HepG2 (cell line): ENCODE measurements at regions not wholly inside any gene's neighbourhood (a gene's known extent, or its start where the extent isn't known, plus 50 kb on each side); places are given as distances from the start of the nearest gene placed in this dataset.

Experiments used
- ATAC-seq: fragments of 200-7000 bp; cut with Tn5 transposase; 3 replicates; pipeline ENCODE4 v1.9.1; 2020; ENCODE audit warnings: mild to moderate bottlenecking, moderate library complexity
- BruUV-seq: library from RNA; stranded (reverse); fragments of 400-500 nt; replicated peaks from 2 replicates; lab custom pipeline; 2021; lab: Mats Ljungman, UMichigan
- CTCF ChIA-PET: fragments of 300-600 bp; formaldehyde crosslinking; extraction: SDS; loops from one replicate; lab custom pipeline; 2021; ENCODE audit warnings: low total read pairs, inconsistent platforms, low intra/inter-chr PET ratio; lab: Yijun Ruan, JAX
- POLR2A ChIA-PET: fragments of 350-600 bp; sonication (Branson Sonifier 250); formaldehyde crosslinking; loops from one replicate; lab custom pipeline; 2020; ENCODE audit warnings: antibody characterized with exemption, inconsistent platforms; lab: Yijun Ruan, JAX
- DNase-seq: peaks from one replicate; pipeline ENCODE4 v3.0.0-alpha.2; 2015; ENCODE audit warnings: low spot score
- FAIRE-seq: peaks from 3 replicates; lab custom pipeline; 2011; peaks lifted over from hg19 to GRCh38; lab: Jason Lieb, UNC
- H2AFZ ChIP-seq: one replicate; pipeline ENCODE4 v1.6.1; 2011; ENCODE audit warnings: low read length, inconsistent platforms
- H3K27ac ChIP-seq: fragments of 300-600 bp; 3 replicates; pipeline ENCODE4 v1.8.0; 2011; ENCODE audit warnings: mixed run types, mild to moderate bottlenecking, mixed read lengths, low read length, inconsistent platforms; ENCODE audit not compliant: insufficient read depth; ENCODE audit errors: extremely low read length
- H3K27me3 ChIP-seq, 2 experiments: fragments of 200-600 bp in 1 of 2; 2 replicates in 1 of 2; 3 replicates in 1 of 2; pipeline versions ENCODE4 v1.6.0 to v1.8.0; 2011; ENCODE audit warnings: low read length in 2 of 2, mild to moderate bottlenecking in 2 of 2, moderate library complexity in 2 of 2, inconsistent platforms in 1 of 2; ENCODE audit not compliant: insufficient read depth in 2 of 2, control insufficient read depth in 1 of 2
- H3K36me3 ChIP-seq, 2 experiments: fragments of 200-600 bp in 1 of 2; replicated peaks in 1 of 2; 2 replicates in 1 of 2; 3 replicates in 1 of 2; pipeline versions ENCODE4 v1.5.1 to v1.8.0; 2011; ENCODE audit warnings: low read length in 2 of 2, inconsistent platforms in 1 of 2; ENCODE audit not compliant: insufficient read depth in 2 of 2, control insufficient read depth in 1 of 2
- H3K4me1 ChIP-seq: 2 replicates; pipeline ENCODE4 v1.5.1; 2012; ENCODE audit warnings: low read length, inconsistent platforms; ENCODE audit not compliant: insufficient read depth
- H3K4me2 ChIP-seq: 2 replicates; pipeline ENCODE4 v1.6.0; 2011; ENCODE audit warnings: low read depth, low read length, inconsistent platforms
- H3K4me3 ChIP-seq, 3 experiments: fragments of 200-600 bp in 1 of 3; sonication (generic), shearing (Covaris generic) in 1 of 3; replicated peaks in 1 of 3; 2 replicates each; pipeline ENCODE4 v1.5.1; 2011 to 2016; ENCODE audit warnings: low read length in 3 of 3, inconsistent platforms in 2 of 3, low read depth in 2 of 3, mild to moderate bottlenecking in 2 of 3, control low read depth in 1 of 3, mixed read lengths in 1 of 3; ENCODE audit not compliant: insufficient read depth in 1 of 3
- H3K79me2 ChIP-seq: one replicate; pipeline ENCODE4 v1.6.1; 2011; ENCODE audit warnings: low read length, inconsistent platforms; ENCODE audit not compliant: insufficient read depth
- H3K9ac ChIP-seq: 2 replicates; pipeline ENCODE4 v1.6.0; 2011; ENCODE audit warnings: mild to moderate bottlenecking, low read depth, low read length, inconsistent platforms; ENCODE audit not compliant: insufficient read depth
- H3K9me3 ChIP-seq: 2 replicates; pipeline ENCODE4 v1.5.1; 2012; ENCODE audit warnings: mild to moderate bottlenecking, low read length
- H4K20me1 ChIP-seq: 2 replicates; pipeline ENCODE4 v1.6.0; 2011; ENCODE audit warnings: inconsistent platforms, mild to moderate bottlenecking, low read length, moderate library complexity; ENCODE audit not compliant: insufficient read depth
- JUND ChIP-seq: sonication (generic); formaldehyde crosslinking; IDR thresholded peaks from 2 replicates; pipeline ENCODE4 v1.8.0; 2022; ENCODE audit warnings: mild to moderate bottlenecking, missing genetic modification reagents
- SMARCE1 ChIP-seq: fragments of 450-650 bp; IDR thresholded peaks from 2 replicates; pipeline ENCODE4 v1.6.1; 2017; ENCODE audit warnings: borderline replicate concordance
- ZNF207 ChIP-seq: fragments of 450-650 bp; IDR thresholded peaks from 2 replicates; pipeline ENCODE4 v1.6.1; 2016; ENCODE audit warnings: antibody characterized with exemption, borderline replicate concordance
- ZNF382 ChIP-seq: sonication (generic); formaldehyde crosslinking; IDR thresholded peaks from 2 replicates; pipeline ENCODE4 v1.5.0; 2020; ENCODE audit warnings: missing genetic modification reagents, mild to moderate bottlenecking, borderline replicate concordance
- ZNF891 ChIP-seq: sonication (generic); formaldehyde crosslinking; IDR thresholded peaks from 2 replicates; pipeline ENCODE4 v1.5.0; 2020; ENCODE audit warnings: mild to moderate bottlenecking, missing genetic modification reagents
- WGBS: methylation state at CpG from one replicate; pipeline ENCODE4 v1.1.6; 2017; ENCODE audit warnings: low lambda C conversion rate; 5-methylcytosine and 5-hydroxymethylcytosine counted together
- in situ Hi-C: cut with HindIII; loops from 2 replicates; pipeline ENCODE4 v1.10.0; 2017; ENCODE audit warnings: low pct_unique_long_range_greater_than_20kb; ENCODE audit not compliant: extremely low pct_ligation_motif_present
- intact Hi-C: fragments of 100-400 bp; cut with micrococcal nuclease; formaldehyde crosslinking; loops from one replicate; pipeline ENCODE4 v1.10.0; 2022; ENCODE audit not compliant: unreplicated experiment
- TF ChIP-seq, protein P1 (sequence below): sonication (generic); formaldehyde crosslinking; IDR thresholded peaks from 2 replicates; pipeline ENCODE4 v1.4.0; 2020; ENCODE audit warnings: mild to moderate bottlenecking, missing genetic modification reagents
- TF ChIP-seq, protein P2 (sequence below): sonication (generic); formaldehyde crosslinking; IDR thresholded peaks from 2 replicates; pipeline ENCODE4 v1.4.0; 2020; ENCODE audit warnings: missing genetic modification reagents
- TF ChIP-seq, protein P3 (sequence below): sonication (generic); formaldehyde crosslinking; IDR thresholded peaks from 2 replicates; pipeline ENCODE4 v1.5.0; 2020; ENCODE audit warnings: mild to moderate bottlenecking, missing genetic modification reagents, borderline replicate concordance

DNA sequence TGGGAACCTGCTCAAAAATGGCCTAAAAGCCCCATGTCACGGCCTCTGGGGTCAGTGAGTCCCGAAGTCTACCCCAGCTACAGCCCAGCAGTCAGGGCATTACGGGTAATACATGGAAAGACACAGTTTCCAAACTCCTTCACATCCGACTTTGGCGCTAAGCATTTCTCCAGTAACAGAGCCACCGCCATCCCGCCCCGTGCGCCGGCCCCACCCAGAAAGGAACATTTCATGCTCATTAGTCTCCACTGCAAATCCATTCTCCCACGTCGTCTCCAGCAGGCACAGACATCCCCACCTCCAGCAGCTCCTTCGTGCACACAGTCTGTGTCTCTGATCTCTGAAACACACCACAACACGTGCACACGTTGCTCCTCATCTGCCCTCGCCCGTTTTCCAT, 509.2 kb upstream of the ID2 start (continued):
- TF ChIP-seq, protein P1, sequence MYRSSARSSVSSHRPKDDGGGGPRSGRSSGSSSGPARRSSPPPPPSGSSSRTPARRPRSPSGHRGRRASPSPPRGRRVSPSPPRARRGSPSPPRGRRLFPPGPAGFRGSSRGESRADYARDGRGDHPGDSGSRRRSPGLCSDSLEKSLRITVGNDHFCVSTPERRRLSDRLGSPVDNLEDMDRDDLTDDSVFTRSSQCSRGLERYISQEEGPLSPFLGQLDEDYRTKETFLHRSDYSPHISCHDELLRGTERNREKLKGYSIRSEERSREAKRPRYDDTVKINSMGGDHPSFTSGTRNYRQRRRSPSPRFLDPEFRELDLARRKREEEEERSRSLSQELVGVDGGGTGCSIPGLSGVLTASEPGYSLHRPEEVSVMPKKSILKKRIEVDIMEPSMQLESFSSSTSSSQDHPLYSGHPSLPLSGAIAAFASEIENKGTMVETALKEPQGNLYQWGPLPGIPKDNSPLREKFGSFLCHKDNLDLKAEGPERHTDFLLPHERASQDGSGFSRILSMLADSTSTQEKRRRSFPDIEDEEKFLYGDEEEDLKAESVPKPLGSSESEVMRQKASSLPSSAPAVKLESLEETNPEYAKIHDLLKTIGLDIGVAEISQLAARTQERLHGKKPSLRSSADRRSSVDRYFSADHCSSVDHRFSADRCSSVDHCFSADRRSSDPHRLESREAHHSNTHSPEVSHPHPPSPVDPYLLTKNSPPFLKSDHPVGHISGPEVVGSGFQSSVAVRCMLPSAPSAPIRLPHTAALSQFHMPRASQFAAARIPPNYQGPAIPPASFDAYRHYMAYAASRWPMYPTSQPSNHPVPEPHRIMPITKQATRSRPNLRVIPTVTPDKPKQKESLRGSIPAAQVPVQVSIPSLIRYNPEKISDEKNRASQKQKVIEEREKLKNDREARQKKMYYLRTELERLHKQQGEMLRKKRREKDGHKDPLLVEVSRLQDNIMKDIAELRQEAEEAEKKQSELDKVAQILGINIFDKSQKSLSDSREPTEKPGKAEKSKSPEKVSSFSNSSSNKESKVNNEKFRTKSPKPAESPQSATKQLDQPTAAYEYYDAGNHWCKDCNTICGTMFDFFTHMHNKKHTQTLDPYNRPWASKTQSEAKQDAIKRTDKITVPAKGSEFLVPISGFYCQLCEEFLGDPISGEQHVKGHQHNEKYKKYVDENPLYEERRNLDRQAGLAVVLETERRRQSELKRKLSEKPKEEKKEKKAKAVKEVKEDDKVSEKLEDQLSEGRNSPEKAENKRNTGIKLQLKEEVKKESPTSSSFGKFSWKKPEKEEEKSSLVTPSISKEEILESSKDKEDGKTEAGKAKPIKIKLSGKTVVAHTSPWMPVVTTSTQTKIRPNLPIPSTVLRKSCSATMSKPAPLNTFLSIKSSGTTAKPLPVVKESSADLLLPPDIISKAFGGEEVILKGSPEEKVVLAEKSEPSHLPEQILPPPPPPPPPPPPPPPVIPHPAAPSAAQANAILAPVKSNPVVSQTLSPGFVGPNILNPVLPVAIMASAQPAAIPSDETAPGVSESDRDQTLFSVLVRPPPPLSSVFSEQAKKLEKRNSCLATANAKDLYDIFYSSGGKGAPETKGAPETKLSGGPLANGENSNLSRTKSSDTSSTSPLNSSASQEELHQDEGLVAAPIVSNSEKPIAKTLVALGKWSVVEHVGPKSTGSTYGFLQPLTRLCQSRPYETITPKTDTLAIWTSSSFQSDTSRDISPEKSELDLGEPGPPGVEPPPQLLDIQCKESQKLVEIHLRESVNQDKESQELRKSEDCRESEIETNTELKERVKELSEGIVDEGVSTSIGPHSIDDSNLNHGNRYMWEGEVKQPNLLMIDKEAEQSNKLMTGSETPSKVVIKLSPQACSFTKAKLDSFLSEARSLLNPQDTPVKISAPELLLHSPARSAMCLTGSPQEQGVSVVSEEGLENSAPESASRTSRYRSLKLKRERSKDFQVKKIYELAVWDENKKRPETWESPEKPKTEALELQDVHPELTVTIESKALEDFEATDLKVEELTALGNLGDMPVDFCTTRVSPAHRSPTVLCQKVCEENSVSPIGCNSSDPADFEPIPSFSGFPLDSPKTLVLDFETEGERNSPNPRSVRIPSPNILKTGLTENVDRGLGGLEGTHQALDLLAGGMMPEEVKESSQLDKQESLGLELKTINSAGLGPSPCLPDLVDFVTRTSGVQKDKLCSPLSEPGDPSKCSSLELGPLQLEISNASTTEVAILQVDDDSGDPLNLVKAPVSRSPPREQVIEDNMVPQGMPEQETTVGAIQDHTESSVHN: no peak

DNA sequence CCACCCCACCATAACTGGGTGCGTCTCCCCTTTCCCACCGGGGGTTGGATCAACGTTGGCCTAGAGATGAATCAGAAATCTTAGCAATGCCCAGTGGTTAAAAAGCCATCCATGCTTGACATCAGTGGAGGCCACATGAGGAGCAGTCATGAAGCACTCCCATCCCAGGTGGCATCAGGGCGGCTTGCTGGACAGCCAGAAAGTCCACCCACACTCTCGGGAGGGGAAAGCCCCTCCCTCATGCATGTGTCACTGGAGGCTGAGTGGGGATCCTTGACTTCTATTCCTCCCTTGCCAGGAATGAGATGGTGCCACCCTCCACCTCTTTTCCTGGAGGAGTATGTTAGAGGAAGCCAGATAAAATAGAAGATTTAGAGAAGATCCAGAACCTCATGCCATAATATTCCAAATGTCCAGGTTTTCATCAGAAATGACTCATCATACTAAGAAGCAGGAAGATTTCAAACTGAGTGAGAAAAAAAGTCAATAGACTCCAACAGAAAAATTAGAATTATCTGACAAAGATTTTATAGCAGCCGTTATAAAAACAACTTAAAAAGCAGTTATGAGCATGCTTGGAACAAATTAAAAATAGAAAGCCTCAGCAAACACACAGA, 507.1 kb upstream of the ID2 start:
- H3K27me3 ChIP-seq: peaks cover 0 to 5% of the 10 kb centered on the region in 2 experiments; a peak in 1 of 5 replicates
- no peaks in the 10 kb centered on the region for H3K36me3 ChIP-seq
- no peak overlapping the region for H2AFZ ChIP-seq
- peaks cover 22% of the 10 kb centered on the region for H3K4me1 ChIP-seq
- H3K4me3 ChIP-seq: no peak overlapping the region
- H3K27ac ChIP-seq: no peak overlapping the region
- no peak for DNase-seq
- intact Hi-C loops (no loop called here), in situ Hi-C loops (no loop called here)
- ChIA-PET POLR2A (no interaction called here), CTCF (no interaction called here)
- H3K9me3 ChIP-seq: no peaks in the 10 kb centered on the region
- no peak overlapping the region for H3K4me2 ChIP-seq
- WGBS: 49% methylated on average over 5 of the region's 6 CpGs
- ATAC-seq: no peak
- no peaks in the 10 kb centered on the region for H3K79me2 ChIP-seq
- H3K9ac ChIP-seq: no peak overlapping the region
- no peaks in the 10 kb centered on the region for H4K20me1 ChIP-seq
- BruUV-seq: no TSS peak
- no peak for FAIRE-seq
- TF ChIP-seq ZNF207: no peak
- no peak for TF ChIP-seq JUND (CRISPR knock-in tag)
- TF ChIP-seq, protein P2, sequence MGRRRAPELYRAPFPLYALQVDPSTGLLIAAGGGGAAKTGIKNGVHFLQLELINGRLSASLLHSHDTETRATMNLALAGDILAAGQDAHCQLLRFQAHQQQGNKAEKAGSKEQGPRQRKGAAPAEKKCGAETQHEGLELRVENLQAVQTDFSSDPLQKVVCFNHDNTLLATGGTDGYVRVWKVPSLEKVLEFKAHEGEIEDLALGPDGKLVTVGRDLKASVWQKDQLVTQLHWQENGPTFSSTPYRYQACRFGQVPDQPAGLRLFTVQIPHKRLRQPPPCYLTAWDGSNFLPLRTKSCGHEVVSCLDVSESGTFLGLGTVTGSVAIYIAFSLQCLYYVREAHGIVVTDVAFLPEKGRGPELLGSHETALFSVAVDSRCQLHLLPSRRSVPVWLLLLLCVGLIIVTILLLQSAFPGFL (CRISPR knock-in tag): no peak
- no peak for TF ChIP-seq ZNF382 (CRISPR knock-in tag)
- TF ChIP-seq SMARCE1: no peak
- TF ChIP-seq ZNF891 (CRISPR knock-in tag): no peak
- TF ChIP-seq, protein P3, sequence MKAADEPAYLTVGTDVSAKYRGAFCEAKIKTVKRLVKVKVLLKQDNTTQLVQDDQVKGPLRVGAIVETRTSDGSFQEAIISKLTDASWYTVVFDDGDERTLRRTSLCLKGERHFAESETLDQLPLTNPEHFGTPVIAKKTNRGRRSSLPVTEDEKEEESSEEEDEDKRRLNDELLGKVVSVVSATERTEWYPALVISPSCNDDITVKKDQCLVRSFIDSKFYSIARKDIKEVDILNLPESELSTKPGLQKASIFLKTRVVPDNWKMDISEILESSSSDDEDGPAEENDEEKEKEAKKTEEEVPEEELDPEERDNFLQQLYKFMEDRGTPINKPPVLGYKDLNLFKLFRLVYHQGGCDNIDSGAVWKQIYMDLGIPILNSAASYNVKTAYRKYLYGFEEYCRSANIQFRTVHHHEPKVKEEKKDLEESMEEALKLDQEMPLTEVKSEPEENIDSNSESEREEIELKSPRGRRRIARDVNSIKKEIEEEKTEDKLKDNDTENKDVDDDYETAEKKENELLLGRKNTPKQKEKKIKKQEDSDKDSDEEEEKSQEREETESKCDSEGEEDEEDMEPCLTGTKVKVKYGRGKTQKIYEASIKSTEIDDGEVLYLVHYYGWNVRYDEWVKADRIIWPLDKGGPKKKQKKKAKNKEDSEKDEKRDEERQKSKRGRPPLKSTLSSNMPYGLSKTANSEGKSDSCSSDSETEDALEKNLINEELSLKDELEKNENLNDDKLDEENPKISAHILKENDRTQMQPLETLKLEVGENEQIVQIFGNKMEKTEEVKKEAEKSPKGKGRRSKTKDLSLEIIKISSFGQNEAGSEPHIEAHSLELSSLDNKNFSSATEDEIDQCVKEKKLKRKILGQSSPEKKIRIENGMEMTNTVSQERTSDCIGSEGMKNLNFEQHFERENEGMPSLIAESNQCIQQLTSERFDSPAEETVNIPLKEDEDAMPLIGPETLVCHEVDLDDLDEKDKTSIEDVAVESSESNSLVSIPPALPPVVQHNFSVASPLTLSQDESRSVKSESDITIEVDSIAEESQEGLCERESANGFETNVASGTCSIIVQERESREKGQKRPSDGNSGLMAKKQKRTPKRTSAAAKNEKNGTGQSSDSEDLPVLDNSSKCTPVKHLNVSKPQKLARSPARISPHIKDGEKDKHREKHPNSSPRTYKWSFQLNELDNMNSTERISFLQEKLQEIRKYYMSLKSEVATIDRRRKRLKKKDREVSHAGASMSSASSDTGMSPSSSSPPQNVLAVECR (CRISPR knock-in tag): no peak
